ENCODE measurements at regions not wholly inside any gene's neighbourhood (a gene's known extent, or its start where the extent isn't known, plus 50 kb on each side); places are given as distances from the start of the nearest gene placed in this dataset.

- TF ChIP-seq POLR2A (IDR thresholded peaks at IDR 0.05) (no peak), POLR2AphosphoS5 (IDR thresholded peaks at IDR 0.05) (no peak), CTCF (IDR thresholded peaks at IDR 0.05 in 8 of 11, conservative IDR thresholded peaks at IDR 0.05 in 3 of 11) (no peak)
- WGBS, 5 donors, result 72 to 87% (median 76%) methylated on average over 3 of the region's 3 CpGs
- intact Hi-C loops (cut with DNase I; ENCODE audit: low total_unique reads), result no loop called here
Observed at GRCh38 chr3:148428862-148429605, 268.7 kb upstream of the AGTR1 start.

GRCh38 chr3:148433665-148434064, 264.0 kb upstream of the AGTR1 start:
- no peaks in the 10 kb centered on the region for H3K36me3 ChIP-seq
- WGBS, 5 donors, result 58 to 77% (median 68%) methylated on average over 2 of the region's 2 CpGs
- H3K4me3 ChIP-seq, result no peak overlapping the region
- no peaks in the 10 kb centered on the region for H3K4me1 ChIP-seq
- peaks cover 0 to 3% (median 0%) of the 10 kb centered on the region in 8 donors for H3K9me3 ChIP-seq
- no peaks in the 10 kb centered on the region for H3K27me3 ChIP-seq (replicated peaks in 1 of 7)
- TF ChIP-seq POLR2A (IDR thresholded peaks at IDR 0.05), result no peak
- TF ChIP-seq POLR2AphosphoS5 (IDR thresholded peaks at IDR 0.05), result no peak
- TF ChIP-seq CTCF (IDR thresholded peaks at IDR 0.05 in 8 of 11, conservative IDR thresholded peaks at IDR 0.05 in 3 of 11), result no peak
- no peak for DNase-seq
- H3K27ac ChIP-seq, result no peak overlapping the region
- intact Hi-C loops (cut with DNase I; ENCODE audit: low total_unique reads), result no loop called here

More at GRCh38 chr3:148428862-148429605, 268.7 kb upstream of the AGTR1 start:
- H3K36me3 ChIP-seq, result no peaks in the 10 kb centered on the region
- H3K9me3 ChIP-seq, result peaks cover 0 to 3% (median 0%) of the 10 kb centered on the region in 8 donors
- H3K4me3 ChIP-seq, result no peak overlapping the region
- H3K4me1 ChIP-seq, result no peaks in the 10 kb centered on the region
- DNase-seq, result no peak
- no peaks in the 10 kb centered on the region for H3K27me3 ChIP-seq (replicated peaks in 1 of 7)
- H3K27ac ChIP-seq, result no peak overlapping the region

- Histone ChIP-seq H3K4me3 (no peak overlapping the region), H3K9me3 (peaks cover 0 to 3% (median 0%) of the 10 kb centered on the region in 8 donors), H3K27ac (no peak overlapping the region), H3K4me1 (no peaks in the 10 kb centered on the region), H3K27me3 (replicated peaks in 1 of 7) (no peaks in the 10 kb centered on the region), H3K36me3 (no peaks in the 10 kb centered on the region)
- TF ChIP-seq POLR2A (IDR thresholded peaks at IDR 0.05) (no peak), POLR2AphosphoS5 (IDR thresholded peaks at IDR 0.05) (no peak), CTCF (IDR thresholded peaks at IDR 0.05 in 8 of 11, conservative IDR thresholded peaks at IDR 0.05 in 3 of 11) (no peak)
- intact Hi-C loops (cut with DNase I; ENCODE audit: low total_unique reads), result no loop called here
- no peak for DNase-seq
Observed at GRCh38 chr3:148435534-148435933, 262.2 kb upstream of the AGTR1 start.

- WGBS, 5 donors, result 50 to 73% (median 61%) methylated on average over 3 of the region's 3 CpGs
- intact Hi-C loops (cut with DNase I; ENCODE audit: low total_unique reads), result no loop called here
- Histone ChIP-seq H3K4me1 (no peaks in the 10 kb centered on the region), H3K9me3 (peaks cover 0 to 5% (median 0%) of the 10 kb centered on the region in 8 donors), H3K4me3 (no peak overlapping the region), H3K36me3 (no peaks in the 10 kb centered on the region), H3K27ac (no peak overlapping the region), H3K27me3 (replicated peaks in 1 of 7) (no peaks in the 10 kb centered on the region)
- no peak for TF ChIP-seq POLR2A (IDR thresholded peaks at IDR 0.05)
- TF ChIP-seq CTCF (IDR thresholded peaks at IDR 0.05 in 8 of 11, conservative IDR thresholded peaks at IDR 0.05 in 3 of 11), result no peak
- TF ChIP-seq POLR2AphosphoS5 (IDR thresholded peaks at IDR 0.05), result no peak
- DNase-seq, result no peak
Observed at GRCh38 chr3:148439254-148439822, 258.4 kb upstream of the AGTR1 start.
